ENCODE measurements at regions not wholly inside any gene's neighbourhood (a gene's known extent, or its start where the extent isn't known, plus 50 kb on each side); places are given as distances from the start of the nearest gene placed in this dataset.
"Not testable (repeated sequence)": the region's sequence is repeated elsewhere in the genome, so short reads cannot be mapped to it uniquely, and the experiment has no call there.

DNA sequence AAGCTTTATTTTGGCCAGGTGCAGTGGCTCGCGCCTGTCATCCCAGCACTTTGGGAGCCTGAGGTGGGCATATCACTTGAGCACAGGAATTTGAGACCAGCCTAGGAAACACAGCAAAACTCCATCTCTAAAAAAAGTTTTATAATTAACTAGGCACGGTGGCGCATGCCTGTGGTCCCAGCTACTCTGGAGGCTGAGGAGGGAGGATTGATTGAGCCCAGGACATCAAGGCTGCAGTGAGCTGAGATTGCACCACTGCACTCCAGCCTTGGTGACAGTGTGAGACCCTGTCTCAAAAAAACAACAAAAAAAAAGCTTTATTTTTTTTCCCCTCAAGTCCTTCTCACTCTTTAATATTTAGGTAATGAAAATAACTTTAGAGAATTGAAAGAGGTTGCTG lies 100.8 kb upstream of the CMC1 start:
- no peak for DNase-seq (ENCODE audit: low read depth)

DNA sequence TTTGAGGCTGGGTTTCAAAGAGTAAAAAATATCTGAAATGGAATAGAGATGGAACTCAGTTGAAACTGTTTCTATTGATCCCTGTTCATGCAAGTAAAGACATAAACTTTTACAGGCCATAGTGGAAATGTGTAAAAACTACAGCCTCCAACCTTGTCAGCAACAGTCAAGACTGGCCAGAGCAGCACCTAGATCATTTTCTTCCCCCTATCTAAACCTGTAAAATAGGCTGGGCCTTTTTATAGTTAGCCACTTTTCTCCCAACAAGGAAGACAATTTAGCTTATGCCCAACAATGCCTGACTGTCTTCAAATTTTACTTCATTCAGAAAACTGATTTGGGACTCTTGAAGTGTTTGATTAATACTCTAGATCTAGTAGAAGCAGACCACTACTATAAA lies 91.5 kb upstream of the CMC1 start:
- DNase-seq (ENCODE audit: low read depth), result no peak

DNA sequence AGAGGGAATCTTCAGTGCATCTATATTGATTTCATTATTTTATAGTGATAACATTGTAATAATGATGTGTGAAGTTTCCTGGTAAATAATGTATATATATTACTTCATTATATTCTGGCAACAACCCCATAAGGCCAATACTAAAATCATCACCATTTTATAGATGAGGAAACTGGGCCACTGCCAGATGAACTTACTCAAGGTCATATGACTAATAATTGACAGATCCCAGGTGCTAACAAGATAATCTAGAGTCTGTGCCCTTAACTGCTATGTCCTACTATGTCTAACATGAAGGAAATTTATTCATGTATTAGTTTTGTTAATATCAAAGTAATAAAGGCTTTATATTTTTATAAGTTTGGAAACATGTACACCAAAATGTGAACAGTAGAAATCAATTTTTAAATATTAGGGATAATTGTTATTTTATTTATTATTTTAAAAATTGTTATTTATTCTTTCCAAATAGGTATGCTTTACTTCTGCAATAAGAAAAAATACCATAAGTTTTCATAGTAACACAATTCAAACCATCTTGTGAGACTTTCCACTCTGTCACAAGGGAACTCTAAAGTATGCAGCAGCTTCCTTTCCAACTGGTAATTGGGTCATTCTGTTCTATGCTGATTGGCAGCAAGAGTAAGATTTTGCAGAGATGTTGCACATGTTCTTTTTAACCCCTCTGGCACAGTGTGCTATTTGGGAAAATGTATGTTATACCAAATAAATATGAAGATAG lies 90.8 kb upstream of the CMC1 start:
- peak; percentile 35 for DNase-seq (ENCODE audit: low read depth)

DNA sequence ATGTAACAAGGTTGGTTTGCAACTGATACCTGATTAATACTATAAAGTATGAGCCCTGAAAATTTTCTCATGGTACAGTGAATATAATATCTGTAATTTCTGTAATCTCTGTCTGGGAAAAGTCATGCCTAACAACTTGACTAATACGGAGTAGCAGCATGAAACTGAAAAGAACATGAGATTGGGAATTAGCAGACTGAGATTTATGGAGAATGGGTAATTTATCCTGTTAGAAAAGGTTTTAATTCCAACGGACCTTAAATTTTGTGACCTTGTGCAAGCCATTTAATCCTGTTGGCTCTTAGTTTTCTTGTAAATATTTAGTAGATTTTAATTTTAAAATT lies 90.2 kb upstream of the CMC1 start:
- DNase-seq (ENCODE audit: low read depth), result no peak

DNA sequence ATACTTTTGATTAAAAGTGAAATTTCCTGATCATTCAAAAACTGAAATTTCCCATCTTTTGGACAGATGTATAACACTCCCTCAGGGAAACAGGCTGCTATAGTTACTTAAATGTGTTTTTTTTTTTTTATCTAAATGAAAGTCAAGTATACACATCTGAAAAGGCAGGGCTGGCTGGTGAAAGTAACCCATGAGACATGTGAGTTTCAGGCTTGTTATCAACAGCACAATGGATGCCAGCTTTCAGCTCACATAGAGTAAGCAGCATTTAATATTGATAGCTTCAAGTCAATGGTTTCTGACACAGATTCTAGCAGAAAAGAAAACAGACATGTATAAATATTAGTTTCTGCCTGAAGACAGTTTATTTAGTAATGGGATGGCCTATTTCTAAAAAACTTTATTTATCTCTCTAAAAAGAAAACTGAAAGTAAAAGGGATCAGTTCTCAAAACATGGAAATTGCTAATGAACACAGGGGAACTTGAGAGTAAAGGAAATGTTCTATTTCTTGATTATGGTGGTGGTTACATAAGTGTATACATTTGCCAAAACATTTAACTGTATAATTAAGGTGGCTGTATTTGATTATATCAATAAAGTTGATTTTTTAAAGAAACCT lies 89.7 kb upstream of the CMC1 start:
- no peak for DNase-seq (ENCODE audit: low read depth)

DNA sequence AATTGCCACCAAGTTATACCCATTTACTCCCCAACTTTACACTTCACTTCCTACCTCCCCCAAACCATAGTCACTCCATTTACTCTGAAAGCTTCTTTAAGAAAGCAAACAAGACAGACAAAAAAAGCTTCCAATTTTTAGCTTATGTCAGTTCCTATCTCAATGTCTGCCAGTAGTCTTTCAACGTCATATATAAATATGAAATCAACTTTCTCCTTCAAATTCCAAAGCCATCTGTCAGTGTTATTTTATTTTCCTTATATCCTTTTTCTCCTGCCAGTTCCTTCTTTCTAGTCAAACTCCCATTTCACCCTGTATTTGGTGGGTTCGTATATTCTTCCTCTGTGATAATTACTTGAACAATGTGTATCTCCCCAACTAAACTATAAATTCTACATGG lies 85.8 kb upstream of the CMC1 start:
- DNase-seq (ENCODE audit: low read depth), result no peak

DNA sequence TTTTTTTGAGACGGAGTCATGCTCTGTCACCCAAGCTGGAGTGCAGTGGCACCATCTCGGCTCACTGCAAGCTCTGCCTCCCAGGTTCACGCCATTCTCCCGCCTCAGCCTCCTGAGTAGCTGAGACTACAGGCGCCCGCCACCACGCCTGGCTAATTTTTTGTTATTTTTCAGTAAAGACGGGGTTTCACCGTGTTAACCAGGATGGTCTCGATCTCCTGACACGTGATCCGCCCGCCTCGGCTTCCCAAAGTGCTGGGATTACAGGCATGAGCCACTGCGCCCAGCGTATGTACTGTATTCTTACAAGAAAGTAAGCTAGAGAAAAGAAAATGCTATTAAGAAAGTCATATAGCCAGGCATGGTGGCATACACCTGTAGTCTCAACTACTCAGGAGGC lies 84.8 kb upstream of the CMC1 start:
- DNase-seq (ENCODE audit: low read depth), result not testable (repeated sequence)

DNA sequence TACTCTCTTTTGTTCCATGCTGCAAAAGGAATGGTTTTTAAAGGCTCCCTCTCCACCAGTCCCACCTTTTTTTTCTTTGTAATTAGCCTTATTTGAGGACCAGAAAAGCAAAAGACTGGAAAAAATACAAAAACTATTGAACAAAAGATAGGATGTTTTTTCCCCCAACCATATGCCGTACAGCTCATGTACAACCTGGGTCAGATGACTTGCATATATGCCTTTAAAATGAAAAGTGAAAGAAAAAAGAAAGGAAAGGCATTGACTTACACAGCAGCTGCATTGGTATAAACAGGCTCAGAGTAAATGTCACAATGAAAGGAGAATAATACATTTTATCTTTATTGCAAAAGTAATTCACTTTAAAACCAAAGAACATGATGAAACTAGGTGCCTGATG lies 69.5 kb upstream of the CMC1 start:
- DNase-seq (ENCODE audit: low read depth), result no peak

DNA sequence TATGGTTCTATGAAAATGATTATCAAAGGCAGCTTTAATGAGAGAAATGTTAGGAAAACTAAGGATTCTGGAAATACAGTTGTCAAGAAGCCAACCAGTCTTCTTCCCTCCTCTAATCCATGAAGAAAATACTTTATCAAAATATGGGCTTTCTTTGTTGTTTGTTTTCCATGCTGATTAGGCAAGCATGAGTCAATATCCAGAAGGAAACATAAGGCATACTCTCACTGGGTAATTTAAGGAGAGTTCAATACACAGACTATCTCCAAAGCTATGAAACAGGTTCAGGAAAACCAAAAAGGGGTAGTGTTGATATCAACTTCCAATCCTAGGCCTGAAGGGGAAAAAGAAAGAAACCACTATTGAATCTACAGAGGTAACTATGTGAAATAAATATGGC lies 68.7 kb upstream of the CMC1 start:
- DNase-seq (ENCODE audit: low read depth), result no peak

DNA sequence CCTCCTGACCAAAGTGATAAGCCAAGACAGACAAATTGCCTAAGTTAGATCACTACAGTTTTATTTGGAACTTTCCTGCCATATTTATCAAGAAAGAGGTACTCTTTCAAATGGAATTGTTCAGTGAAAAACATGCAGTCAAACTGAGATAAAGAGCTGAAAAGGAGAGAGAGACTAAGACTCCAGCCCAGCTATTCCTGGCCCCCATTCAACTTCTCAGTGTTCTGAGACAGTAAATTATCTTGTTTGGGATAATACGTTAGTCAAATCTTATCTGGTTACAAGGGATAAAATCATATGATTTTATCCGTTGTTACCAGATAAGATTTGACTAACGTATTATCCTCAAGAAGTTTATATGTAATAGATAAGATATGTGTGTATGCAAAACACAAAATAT lies 67.6 kb upstream of the CMC1 start:
- no peak for DNase-seq (ENCODE audit: low read depth)

DNA sequence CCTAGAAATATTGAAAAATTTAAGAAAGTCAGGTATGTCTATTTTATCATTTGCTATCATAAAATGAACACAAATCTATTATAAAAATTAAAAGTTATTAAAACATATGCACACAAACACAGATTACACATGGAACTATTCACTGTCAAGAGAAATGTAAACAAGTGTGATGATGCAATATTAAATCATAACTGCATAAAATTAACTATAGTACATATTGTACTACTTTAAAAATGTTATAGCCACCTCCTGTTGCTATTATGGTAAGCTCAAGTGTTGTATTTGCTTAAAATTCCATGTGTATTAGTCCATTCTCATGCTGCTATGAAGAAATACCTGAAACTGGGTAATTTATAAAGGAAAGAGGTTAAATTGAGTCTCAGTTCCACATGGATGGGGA lies 54.7 kb upstream of the CMC1 start:
- DNase-seq (ENCODE audit: low read depth), result no peak

DNA sequence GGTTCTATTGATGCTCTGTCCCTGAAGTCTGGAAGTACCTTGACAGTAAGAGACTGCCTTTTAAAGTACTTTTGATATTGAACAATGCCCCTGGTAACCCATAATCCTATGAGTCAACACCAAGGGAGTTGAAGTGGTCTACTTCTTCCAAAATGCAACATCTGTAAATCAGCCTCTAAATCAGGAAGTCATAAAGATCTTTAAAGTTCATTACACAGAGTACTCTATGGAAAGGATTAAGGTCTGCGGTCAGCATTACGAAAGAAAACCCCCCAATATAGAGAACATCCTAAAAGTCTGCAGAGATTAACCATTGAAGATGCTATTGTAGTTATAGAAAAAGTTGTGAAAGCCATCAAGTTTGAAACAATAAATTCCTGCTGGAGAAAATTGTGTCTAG lies 52.7 kb upstream of the CMC1 start:
- no peak for DNase-seq (ENCODE audit: low read depth)

DNA sequence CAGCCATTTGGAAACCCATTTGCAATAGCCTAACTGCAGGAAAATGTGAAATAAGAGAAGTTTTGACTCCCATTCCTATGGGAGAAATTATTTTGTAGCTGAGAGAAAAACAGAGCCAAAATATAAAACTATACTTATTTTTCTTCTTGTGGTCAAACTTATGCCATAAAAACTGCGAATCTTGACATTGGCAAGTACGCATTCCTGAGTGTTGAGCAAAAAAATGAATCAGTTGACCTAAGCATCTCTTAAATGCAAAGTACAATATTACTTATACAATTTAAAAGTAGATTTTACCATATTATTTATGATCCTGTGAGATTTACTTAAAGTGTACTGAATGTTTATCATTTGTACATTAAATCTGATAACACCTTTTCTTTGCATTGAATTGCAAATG lies 50.1 kb upstream of the CMC1 start:
- no peak for DNase-seq (ENCODE audit: low read depth)

Data from fibroblast of the conjunctiva (primary cell).